Left kidney (tissue), 1 donor: ENCODE measurements at regions not wholly inside any gene's neighbourhood (a gene's known extent, or its start where the extent isn't known, plus 50 kb on each side); places are given as distances from the start of the nearest gene placed in this dataset.

ENCODE experiments used
- DNase-seq: peaks from one replicate; pipeline ENCODE4 v3.0.0-alpha.2; 2013

GRCh38 chr4:60506061-60506460 lies 694.1 kb upstream of the ADGRL3 start:
- no peak for DNase-seq

GRCh38 chr4:60522265-60522664 lies 677.9 kb upstream of the ADGRL3 start:
- DNase-seq, result no peak

GRCh38 chr4:60531776-60532379 lies 668.2 kb upstream of the ADGRL3 start:
- DNase-seq, result no peak

GRCh38 chr4:60544981-60545380 lies 655.1 kb upstream of the ADGRL3 start:
- DNase-seq, result no peak

- DNase-seq, result no peak
Measured at GRCh38 chr4:60562334-60562733, 637.8 kb upstream of the ADGRL3 start.

DNA sequence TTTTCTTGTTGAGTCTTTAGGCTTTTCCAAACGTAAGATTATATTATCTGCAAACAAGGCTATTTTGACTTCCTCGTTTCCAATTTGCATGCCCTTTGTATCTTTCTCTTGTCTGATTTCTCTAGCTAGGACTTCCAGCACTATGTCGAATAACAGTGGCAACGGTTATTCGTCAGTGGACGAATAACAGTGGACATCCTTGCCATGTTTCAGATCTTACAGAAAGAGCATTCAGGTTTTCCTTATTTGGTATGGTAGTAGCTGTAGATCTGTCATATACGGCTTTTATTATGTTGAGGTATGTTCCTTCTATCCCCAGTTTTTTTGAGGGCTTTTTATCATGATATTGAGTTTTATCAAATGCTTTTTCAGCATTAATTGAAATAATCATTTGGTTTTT lies 634.6 kb upstream of the ADGRL3 start:
- DNase-seq, result no peak

- no peak for DNase-seq
Measured at GRCh38 chr4:60575336-60575735, 624.8 kb upstream of the ADGRL3 start.

DNA sequence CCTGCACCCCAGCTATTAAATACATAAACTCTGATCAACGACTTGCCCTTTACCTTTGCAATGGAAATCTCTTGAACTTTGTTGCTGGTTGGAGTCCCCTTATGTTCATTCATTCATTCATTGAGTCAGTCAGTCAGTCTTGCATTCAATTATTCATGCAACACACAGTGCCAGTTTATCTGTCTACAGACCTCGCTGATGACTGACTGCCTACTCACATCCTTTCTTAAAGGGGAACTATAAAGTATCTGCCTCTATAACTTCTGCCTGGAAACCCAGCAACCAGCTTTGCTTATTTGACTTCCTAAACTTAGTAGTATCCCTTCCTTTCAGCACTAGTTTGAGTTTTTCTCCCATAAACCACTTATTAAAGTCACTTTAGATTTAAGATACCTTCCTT lies 620.8 kb upstream of the ADGRL3 start:
- DNase-seq, result no peak

DNA sequence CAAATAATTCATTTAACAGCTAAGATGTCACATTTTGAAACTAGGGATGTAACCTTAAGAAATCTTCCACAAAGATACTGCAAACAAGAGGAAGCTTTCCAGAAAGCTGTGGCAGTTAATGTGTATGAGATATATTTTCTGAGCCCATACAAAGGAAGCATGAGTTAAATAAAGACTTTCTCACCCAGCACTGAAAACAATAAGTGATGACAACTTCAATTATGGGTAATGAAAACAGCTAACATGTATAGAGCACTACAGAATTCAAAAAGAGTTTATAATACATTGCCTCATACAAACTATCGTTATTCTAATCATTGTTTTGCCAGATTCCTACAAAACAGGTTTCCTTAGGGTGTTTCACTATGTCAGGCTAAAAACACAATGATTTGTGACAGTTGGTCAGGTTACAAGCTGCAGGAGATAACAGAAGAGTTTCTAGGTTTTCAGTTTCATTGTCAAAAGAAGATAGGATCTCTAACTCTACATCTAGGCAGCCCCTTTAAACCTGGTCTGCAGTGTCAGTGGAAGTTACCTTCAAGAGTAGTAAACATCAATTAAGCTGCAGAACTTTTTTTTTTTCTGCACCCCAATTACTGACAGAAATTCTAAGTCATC lies 618.1 kb upstream of the ADGRL3 start:
- DNase-seq, result no peak

DNA sequence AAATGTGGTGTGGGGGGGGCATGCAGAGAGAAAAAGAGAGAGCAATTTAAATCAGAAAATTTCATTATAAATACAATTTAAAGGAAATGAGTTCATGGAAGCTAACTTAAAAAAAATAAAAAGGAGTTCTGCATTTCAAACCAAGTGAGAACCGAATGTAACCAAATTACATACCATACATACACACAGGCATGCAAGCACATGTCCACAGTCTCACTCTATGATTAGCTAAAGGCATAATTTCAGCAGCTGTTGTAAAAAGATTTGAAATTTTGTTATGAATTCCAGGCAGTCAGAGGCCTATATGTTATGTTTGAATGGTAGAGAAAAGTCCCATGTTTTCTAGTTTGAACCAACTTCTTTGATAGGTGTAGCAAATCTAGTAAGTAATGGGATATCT lies 611.6 kb upstream of the ADGRL3 start:
- DNase-seq, result no peak

GRCh38 chr4:60589425-60589824 lies 610.7 kb upstream of the ADGRL3 start:
- no peak for DNase-seq

DNA sequence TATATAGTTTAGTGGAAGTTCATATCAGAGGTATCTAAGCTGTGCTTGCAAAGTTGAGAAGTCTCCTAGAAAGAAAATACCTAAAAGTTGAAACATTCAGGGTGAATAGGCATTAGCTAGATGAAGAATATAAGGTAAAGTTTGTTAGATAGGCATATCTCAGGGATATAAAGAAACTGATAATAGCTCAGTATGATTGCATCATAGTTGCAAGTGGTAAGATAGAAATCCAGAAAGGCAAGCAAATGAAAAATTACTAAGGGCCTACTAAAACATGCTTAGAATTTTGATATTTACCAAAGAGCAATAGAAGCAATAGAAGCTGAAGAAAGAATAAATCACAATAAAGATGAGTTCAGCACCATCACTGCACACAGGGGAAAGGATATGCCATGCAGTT lies 610.0 kb upstream of the ADGRL3 start:
- DNase-seq, result no peak

DNA sequence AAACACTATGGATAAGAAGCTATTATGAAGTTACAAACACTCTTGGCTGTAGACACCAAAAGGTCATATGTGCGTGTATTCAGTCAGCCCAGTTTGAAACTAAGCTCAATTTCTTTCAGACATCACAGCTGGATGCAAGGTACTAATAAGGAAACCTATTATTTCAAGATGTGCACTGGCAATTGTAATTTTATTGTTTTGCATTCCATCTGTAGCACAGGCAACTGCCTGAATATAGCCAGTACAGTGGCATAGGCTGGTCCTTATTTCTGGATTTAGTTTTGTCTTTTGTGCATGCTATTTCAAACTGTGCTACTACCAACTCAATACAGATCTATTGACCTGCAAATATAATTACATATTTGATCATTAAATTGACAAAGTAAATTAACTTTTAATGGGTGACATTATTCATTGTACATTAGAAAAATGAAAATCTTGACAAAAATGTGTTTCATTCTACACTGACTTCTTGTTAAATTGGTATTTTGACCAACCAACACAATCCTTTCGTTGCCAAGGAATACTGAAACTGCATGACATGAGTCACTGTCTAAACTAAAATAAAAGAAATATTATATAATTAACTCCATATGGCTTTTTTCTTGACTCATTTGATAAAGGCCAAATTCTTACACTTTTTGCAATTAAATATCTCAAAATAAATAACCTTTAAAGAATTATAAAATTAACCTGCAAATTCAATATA lies 594.3 kb upstream of the ADGRL3 start:
- DNase-seq, result no peak

DNA sequence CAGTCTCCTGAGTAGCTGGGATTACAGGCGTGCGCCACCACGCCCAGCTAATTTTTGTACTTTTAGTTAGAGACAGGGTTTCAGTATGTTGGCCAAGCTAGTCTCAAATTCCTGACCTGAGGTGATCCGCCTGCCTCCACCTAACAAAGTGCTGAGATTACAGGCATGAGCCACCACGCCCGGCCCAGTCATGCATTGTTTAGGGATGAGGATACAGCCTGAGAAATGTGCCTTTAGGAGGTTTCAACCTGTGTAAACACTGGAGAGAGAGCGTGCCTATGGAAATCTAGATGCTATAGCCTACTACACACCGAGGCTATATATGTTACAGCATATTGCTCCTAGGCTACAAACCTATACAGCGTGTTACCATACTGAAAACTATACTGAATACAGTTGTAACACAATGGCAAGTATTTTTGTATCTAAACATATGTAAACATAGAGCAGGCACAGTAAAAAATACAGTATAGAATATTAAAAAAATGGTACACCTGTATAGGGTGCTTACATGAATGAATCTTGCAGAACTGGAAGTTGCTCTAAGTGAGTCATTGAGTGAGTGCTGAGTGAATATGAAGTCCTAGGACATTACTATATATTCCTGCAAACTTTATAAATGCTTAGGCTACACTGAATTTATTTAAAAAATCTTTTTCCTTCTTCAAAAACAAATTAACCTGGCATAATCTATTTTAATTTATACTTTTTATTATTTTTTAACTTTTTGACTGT lies 588.2 kb upstream of the ADGRL3 start:
- no peak for DNase-seq

DNA sequence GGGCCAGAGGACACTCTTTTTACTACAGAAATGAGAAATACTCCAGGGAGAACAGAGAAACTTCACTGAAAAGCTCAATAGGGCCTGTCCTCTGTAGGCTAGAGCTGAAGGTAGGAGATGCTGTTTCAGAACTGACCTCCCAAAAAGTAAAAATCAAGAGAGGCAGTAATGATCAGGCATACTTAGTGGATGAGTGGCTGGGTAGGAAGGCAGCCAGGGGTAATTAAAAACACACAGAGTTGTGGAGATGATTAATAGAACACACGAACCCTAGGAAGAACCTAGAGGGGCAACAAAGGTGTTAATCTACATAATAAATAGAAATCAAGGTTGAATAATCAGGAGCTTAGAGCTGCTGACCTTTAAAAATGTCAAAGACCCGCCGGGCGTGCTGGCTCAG lies 582.4 kb upstream of the ADGRL3 start:
- DNase-seq, result no peak

DNA sequence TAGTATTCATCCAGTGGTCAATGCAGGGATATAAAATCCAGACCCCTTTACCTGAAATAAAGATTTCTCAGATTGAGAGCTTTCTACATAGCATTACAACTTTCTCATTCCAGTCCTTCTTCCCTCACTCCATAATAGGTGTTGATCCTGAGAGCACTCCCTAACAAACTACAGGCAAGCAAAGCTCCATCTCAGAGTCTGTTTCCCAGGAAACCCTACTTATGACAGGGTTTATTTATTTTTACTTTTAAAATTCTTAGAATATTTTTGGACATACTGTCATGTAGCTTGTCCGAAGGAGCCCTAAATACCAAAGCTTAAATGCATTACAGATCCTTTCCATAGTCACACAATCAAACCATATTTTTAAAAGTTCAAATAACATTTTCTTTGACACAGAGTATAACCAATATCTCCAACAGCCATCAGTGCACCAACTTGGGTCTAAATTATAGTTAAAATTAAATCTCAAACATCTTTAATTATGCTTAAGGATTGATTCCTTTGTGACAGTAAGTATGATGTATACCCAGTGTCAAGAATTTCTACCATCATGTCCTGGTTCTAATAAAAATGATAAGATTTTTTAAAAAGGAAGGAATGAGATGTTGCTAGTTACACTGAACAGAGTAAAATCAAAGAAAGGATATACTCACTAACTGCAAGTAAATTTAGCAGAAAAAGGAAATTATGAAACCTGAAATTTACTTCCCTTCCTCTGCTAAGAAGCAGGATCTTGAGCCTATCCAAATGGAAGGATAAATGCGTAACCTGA lies 580.4 kb upstream of the ADGRL3 start:
- DNase-seq, result no peak

- DNase-seq, result no peak
Measured at GRCh38 chr4:60637976-60638375, 562.1 kb upstream of the ADGRL3 start.

DNA sequence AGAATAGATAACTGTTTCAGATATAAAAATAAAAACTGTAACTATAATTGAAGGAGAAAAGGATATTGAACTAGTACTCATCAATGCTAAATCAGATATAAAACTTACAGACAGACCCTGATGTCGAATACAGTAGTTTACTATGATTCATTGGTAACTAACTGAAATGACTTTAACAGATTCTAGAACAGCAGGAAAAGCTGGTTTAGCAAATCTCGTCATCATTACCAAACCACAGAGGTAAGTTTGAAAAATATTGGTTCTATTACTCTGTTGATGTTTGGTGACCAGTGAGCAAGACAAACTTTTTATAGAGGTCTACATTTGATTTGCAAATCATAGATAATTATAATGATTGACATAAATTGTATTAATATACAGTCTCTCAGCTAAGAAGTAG lies 551.4 kb upstream of the ADGRL3 start:
- DNase-seq, result no peak

GRCh38 chr4:60652933-60653332 lies 547.2 kb upstream of the ADGRL3 start:
- DNase-seq, result no peak

- no peak for DNase-seq
Measured at GRCh38 chr4:60655356-60655755, 544.8 kb upstream of the ADGRL3 start.

GRCh38 chr4:60656171-60656570 lies 544.0 kb upstream of the ADGRL3 start:
- no peak for DNase-seq

DNA sequence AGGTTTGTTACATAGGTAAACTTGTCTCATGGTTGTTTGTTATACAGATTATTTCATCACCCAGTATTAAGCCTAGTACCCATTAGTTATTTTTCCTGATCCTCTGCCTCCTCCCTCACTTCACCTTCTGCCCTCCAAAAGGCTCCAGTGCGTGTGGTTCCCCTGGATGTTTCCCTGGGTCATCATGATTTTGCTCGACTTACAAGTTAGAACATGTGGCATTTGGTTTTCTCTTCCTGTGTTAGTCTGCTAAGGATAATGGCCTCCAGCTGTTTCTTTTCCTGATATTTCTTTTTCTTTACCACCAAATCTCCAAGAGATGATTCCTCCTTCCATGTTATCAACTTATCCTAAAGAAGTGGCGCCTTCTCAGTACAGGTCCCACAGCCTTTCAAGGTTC lies 543.1 kb upstream of the ADGRL3 start:
- DNase-seq, result no peak
